ACHN (cell line): ENCODE measurements at regions not wholly inside any gene's neighbourhood (a gene's known extent, or its start where the extent isn't known, plus 50 kb on each side); places are given as distances from the start of the nearest gene placed in this dataset.
"Not testable (repeated sequence)": the region's sequence is repeated elsewhere in the genome, so short reads cannot be mapped to it uniquely, and the experiment has no call there.

Source experiments
- DNase-seq: peaks from one replicate; pipeline ENCODE4 v3.0.0-alpha.2; 2015
- in situ Hi-C: cut with HindIII; loops from 2 replicates; pipeline ENCODE4 v1.10.0; 2017; ENCODE audit warnings: low sequenced_read_pairs, low pct_ligation_motif_present, low pct_unique_long_range_greater_than_20kb

- no peak for DNase-seq
- in situ Hi-C loops, result no loop called here
Measured at GRCh38 chr3:181909241-181909640, 197.5 kb downstream of the SOX2 start.

DNA sequence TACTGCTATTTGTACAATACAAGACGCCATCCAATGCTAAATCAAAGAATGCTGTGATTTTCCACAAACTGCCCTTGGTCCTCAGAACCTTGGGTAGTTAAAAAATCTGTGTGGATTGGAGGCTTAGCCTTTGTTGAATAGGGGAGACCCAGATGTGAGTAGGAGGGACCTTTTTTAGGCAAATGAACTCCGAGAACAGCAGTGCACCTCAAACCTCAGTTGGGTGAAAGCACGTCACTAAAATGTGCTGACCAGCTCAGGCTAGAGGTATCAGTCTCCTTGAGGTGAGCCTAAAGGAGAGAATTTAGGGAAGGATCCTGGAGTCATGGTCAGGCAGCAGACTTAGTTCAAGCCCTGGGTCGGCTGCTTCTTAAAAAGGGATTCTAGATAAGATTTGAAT is 200.7 kb downstream of the SOX2 start:
- DNase-seq, result no peak
- in situ Hi-C loops, result no loop called here

- in situ Hi-C loops, result no loop called here
- no peak for DNase-seq
Measured at GRCh38 chr3:181913254-181913653, 201.5 kb downstream of the SOX2 start.

DNA sequence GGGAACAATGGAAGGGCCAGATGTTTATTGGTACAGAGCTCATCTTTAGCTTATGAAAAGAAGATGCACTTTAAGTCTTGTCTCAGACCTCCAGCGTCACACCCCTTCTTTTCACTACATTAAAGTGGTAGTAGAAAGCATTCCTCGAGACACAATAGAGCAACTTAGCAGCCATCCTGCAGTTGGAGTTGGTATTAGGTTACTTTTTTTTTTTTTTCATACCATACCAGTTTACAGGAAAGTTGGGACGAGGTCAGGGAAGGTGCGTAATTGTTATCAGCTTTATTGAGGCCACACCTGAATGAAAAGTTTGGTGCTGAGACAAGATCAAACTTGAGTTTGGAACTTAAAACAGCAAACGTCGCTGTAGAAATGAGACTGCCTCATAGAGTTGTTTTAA is 203.8 kb downstream of the SOX2 start:
- in situ Hi-C loops, result no loop called here
- no peak for DNase-seq

GRCh38 chr3:181916013-181916412 is 204.3 kb downstream of the SOX2 start:
- in situ Hi-C loops, result no loop called here
- no peak for DNase-seq

DNA sequence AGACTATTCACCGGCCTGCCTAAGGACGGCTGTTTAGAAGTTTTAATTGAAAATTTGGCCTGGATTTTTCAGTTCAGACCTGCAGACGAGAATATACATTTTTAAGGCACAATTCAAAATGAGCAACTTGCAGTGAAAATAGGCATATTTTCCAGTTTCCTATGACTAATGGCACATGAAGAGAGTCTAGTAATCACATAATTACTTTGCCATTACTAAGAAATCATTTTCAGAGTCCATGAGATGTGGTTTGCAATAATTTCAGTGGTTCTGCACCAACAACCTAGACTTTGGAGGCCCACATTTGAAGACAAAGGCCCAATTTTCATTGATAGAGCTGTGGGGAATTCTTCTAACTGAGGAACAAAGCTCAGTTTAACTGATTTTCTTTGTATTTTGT is 205.3 kb downstream of the SOX2 start:
- in situ Hi-C loops, result no loop called here
- DNase-seq, result no peak

DNA sequence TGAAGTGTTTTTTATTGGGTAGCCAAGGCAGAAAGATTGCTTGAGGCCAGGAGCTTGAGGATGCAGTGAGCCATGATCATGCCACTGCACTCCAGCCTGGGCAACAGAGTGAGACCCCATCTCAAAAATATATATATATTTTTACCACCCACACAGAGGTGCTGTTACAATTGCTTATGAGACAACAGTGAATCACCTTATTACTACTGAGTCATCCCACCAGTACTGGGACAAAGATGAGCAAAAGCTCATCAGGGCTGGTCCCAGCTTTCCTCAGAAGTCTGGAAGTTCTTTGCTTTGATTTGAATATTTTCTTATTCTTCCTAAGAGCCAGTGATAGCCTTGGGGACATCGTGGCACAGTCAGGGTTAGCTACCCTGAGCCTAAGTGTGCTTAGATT is 207.7 kb downstream of the SOX2 start:
- DNase-seq, result no peak
- in situ Hi-C loops, result no loop called here

- DNase-seq, result no peak
- in situ Hi-C loops, result no loop called here
Measured at GRCh38 chr3:181920409-181920808, 208.7 kb downstream of the SOX2 start.

DNA sequence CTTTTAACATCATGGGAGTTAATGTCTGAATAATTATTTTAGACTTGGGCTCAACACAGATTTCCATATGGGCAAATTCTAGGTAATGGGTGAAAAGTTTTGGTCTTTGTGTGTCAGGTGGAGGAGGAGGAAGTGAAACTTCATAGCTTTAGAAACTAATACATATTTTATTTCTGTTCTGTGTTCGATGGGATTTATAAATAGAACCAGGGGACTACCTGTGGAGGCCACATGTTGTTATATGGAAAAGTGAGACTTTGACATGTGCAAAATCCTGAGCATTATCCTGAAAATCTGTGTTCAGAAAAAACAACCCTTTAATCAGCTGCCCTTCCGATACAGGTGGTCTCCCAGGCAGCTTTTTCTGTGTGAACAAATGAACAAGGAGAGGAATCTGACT is 209.5 kb downstream of the SOX2 start:
- no peak for DNase-seq
- in situ Hi-C loops, result no loop called here

GRCh38 chr3:181925841-181926240 is 214.1 kb downstream of the SOX2 start:
- in situ Hi-C loops, DNase-seq: not testable (repeated sequence)

- DNase-seq, result no peak
- in situ Hi-C loops, result no loop called here
Measured at GRCh38 chr3:181929501-181929900, 217.8 kb downstream of the SOX2 start.

DNA sequence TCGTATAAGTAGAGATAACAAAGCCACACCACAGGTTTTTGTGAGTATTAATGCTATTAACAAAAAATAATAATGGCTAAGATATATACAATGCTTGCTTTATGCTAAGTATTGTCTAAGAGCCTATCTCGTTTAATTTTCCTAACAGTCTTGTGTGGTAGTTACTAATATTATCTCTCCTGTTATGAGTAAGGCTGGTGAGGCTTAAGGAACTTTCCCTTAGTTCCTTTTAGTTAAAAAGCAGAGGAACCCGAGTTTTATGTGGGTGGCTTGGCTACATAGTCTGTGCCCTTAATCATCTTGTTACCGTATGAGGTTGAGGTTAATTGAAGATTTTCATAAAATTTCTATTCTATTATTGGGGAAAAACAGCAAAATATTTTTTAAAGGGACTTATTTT is 218.4 kb downstream of the SOX2 start:
- no peak for DNase-seq
- in situ Hi-C loops, result no loop called here

DNA sequence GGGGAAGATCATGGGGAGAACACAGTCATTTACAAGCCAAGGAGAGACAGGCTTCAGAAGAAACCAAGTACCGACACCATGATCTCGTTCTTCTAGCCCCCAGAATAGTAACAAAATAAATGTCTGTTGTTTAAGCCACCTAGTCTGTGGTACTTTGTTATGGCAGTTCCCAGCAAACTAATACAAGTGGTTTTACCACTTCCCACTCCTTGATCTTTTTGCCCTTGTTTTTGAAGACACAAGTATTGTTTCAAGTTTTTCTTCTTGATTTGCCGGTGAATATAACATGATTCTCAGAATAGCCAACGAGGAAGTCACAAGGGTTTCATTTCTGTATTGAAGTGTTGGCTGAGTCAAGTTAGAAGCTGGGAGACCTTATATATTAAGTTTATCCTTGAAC is 220.3 kb downstream of the SOX2 start:
- DNase-seq, result no peak
- in situ Hi-C loops, result no loop called here

DNA sequence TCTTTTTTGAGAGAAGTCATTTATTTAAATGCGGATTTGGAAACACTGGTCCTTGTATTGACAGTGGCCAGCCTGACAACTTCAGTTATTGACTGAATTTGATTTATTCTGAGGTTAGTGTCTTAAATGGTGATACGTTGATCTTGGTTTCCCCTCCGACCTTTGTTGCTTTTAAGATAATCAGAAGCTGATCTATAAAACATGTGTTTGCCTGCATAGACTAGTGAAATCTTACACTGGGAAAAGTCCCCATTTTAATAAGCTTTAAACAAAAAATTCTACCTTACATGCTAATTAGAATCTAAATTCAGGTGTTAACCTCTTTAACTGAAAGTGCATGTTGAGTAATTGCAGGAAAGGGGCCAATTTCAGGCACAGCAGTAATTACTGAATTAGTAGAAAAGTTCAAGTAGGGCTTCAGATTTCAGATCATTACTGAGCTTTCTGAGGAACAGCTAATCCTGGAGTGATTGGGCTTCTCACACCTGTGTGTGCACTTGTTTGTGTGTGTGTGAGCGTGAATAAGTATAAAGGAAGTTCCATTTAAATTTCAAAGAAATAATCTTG is 221.4 kb downstream of the SOX2 start:
- in situ Hi-C loops, result no loop called here
- no peak for DNase-seq

DNA sequence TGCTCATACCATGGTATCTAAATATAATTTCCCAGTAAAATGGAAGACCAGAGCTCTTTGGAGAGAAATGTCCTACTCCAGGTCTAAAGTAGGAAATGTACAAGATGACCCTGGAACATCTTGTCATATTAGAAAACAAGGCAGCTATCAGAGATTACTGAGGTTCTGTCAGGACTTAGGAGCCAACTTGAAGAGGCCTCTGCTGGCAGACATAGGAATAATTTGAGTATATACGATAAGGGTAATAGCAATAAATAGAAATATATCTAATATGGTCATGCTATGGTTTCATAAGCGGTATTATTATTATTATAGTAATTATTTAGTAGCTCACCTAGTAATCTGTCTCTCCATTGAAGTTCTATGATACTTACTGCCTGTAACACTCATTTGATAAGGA is 224.2 kb downstream of the SOX2 start:
- in situ Hi-C loops, result no loop called here
- no peak for DNase-seq

GRCh38 chr3:181936774-181937173 is 225.0 kb downstream of the SOX2 start:
- DNase-seq, result no peak
- in situ Hi-C loops, result no loop called here

GRCh38 chr3:181938580-181938979 is 226.9 kb downstream of the SOX2 start:
- in situ Hi-C loops, DNase-seq: not testable (repeated sequence)

- no peak for DNase-seq
- in situ Hi-C loops, result no loop called here
Measured at GRCh38 chr3:181940703-181941102, 229.0 kb downstream of the SOX2 start.

- in situ Hi-C loops, result no loop called here
- no peak for DNase-seq
Measured at GRCh38 chr3:181941250-181941649, 229.5 kb downstream of the SOX2 start.

DNA sequence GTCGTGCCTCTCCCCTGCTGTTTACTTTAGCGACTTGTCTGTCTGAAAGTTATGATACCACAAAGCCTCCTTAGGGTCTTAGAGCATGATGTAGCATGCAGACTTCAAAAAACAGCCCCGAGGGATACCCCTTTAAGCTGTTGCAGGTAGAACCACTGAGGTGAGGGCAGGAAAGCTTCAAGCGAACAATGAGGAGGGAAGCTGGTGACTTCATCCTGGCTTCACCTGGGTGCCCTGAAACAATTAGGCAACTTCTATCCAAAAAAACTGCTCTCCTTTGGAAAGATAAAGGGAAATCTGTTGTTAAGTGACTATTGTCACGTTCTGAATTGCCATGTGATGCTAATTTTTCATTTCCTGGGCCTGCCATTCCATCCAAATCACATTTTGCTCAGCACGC is 231.6 kb downstream of the SOX2 start:
- in situ Hi-C loops, result no loop called here
- DNase-seq, result no peak

- no peak for DNase-seq
- in situ Hi-C loops, result no loop called here
Measured at GRCh38 chr3:181947606-181948005, 235.9 kb downstream of the SOX2 start.
